HCT116 (cell line): ENCODE measurements at regions not wholly inside any gene's neighbourhood (a gene's known extent, or its start where the extent isn't known, plus 50 kb on each side); places are given as distances from the start of the nearest gene placed in this dataset.

Experiments
- ATAC-seq: fragments of 200-7000 bp; cut with Tn5 transposase; 2 replicates; pipeline ENCODE4 v1.9.1; 2020; ENCODE audit warnings: mild to moderate bottlenecking, moderate library complexity
- BruUV-seq: library from RNA; stranded (reverse); fragments of 400-500 nt; replicated peaks from 2 replicates; lab custom pipeline; 2021; lab: Mats Ljungman, UMichigan
- CTCF ChIA-PET: fragments of 300-600 bp; sonication (Branson Sonifier 250); formaldehyde crosslinking; loops from one replicate; lab custom pipeline; 2021; ENCODE audit warnings: antibody characterized with exemption; lab: Charles Lee
- POLR2A ChIA-PET: fragments of 300-600, 350-600 bp; sonication (Branson Sonifier 250); formaldehyde crosslinking; loops from one replicate; lab custom pipeline; 2021; ENCODE audit warnings: antibody characterized with exemption; lab: Charles Lee
- RAD21 ChIA-PET, 2 experiments: fragments of 300-600 bp; sonication (Branson Sonifier 250); formaldehyde crosslinking; loops; one replicate each; lab custom pipeline; 2023; ENCODE audit warnings: low total read pairs in 2 of 2; ENCODE audit not compliant: uncharacterized antibody in 2 of 2, unreplicated experiment in 2 of 2, low non-redundant PET in 1 of 2; lab: Charles Lee
- DNase-seq: peaks from one replicate; pipeline ENCODE4 v3.0.0-alpha.2; 2010; ENCODE audit warnings: low read depth, low spot score
- H2AFZ ChIP-seq: fragments of 200-600 bp; shearing (Covaris generic), sonication (generic); 2 replicates; pipeline ENCODE4 v1.6.1; 2017; ENCODE audit warnings: low read depth, mixed run types, mixed read lengths, antibody characterized with exemption, low read length; ENCODE audit not compliant: poor library complexity, severe bottlenecking
- H3K27ac ChIP-seq: 2 replicates; pipeline ENCODE4 v1.5.1; 2012; ENCODE audit warnings: low read depth, low read length
- H3K27me3 ChIP-seq: fragments of 200-600 bp; sonication (generic); 2 replicates; pipeline ENCODE4 v1.6.1; 2016; ENCODE audit warnings: mixed run types, low read length, mixed read lengths; ENCODE audit not compliant: insufficient read depth
- H3K36me3 ChIP-seq, 2 experiments: fragments of 200-500 bp in 1 of 2; fragments of 200-600 bp in 1 of 2; sonication (Bioruptor generic) in 1 of 2; sonication (generic) in 1 of 2; 2 replicates each; pipeline versions ENCODE4 v1.5.1 to v1.6.1; 2014 to 2016; ENCODE audit warnings: low read length in 2 of 2, inconsistent platforms in 1 of 2, mixed read lengths in 1 of 2, mixed run types in 1 of 2; ENCODE audit not compliant: insufficient read depth in 2 of 2, control insufficient read depth in 1 of 2
- H3K4me1 ChIP-seq, 2 experiments: fragments of 200-600 bp in 1 of 2; sonication (generic) in 1 of 2; 2 replicates each; pipeline versions ENCODE4 v1.5.1 to v1.6.1; 2012 to 2017; ENCODE audit warnings: low read length in 2 of 2, inconsistent platforms in 1 of 2, mild to moderate bottlenecking in 1 of 2, mixed read lengths in 1 of 2, mixed run types in 1 of 2, moderate library complexity in 1 of 2; ENCODE audit not compliant: insufficient read depth in 2 of 2, control insufficient read depth in 1 of 2
- H3K4me2 ChIP-seq: fragments of 200-600 bp; sonication (generic); 2 replicates; pipeline ENCODE4 v1.6.1; 2017; ENCODE audit warnings: mixed run types, low read length, mixed read lengths
- H3K4me3 ChIP-seq, 2 experiments: fragments of 200-600 bp in 1 of 2; sonication (generic) in 1 of 2; replicated peaks in 1 of 2; 2 replicates each; pipeline ENCODE4 v1.5.1; 2011 to 2016; ENCODE audit warnings: low read length in 2 of 2, control low read depth in 1 of 2, low read depth in 1 of 2, mild to moderate bottlenecking in 1 of 2, mixed read lengths in 1 of 2, mixed run types in 1 of 2
- H3K79me2 ChIP-seq: fragments of 200-600 bp; sonication (generic); 2 replicates; pipeline ENCODE4 v1.6.1; 2017; ENCODE audit warnings: mild to moderate bottlenecking, mixed run types, low read length, moderate library complexity, mixed read lengths; ENCODE audit not compliant: insufficient read depth
- H3K9ac ChIP-seq: fragments of 200-600 bp; sonication (generic); 2 replicates; pipeline ENCODE4 v1.6.1; 2016; ENCODE audit warnings: low read length, mixed read lengths
- H3K9me2 ChIP-seq: fragments of 200-600 bp; sonication (generic), shearing (Covaris generic); 2 replicates; pipeline ENCODE4 v1.6.1; 2017; ENCODE audit warnings: mixed run types, mild to moderate bottlenecking, moderate library complexity; ENCODE audit not compliant: insufficient read depth
- H3K9me3 ChIP-seq, 2 experiments: fragments of 200-500 bp in 1 of 2; fragments of 200-600 bp in 1 of 2; sonication (Bioruptor generic) in 1 of 2; sonication (generic) in 1 of 2; 2 replicates each; pipeline ENCODE4 v1.6.1; 2014 to 2017; ENCODE audit warnings: low read length in 2 of 2, mixed read lengths in 2 of 2, inconsistent platforms in 1 of 2, low read depth in 1 of 2, mild to moderate bottlenecking in 1 of 2, mixed run types in 1 of 2, moderate library complexity in 1 of 2; ENCODE audit not compliant: control insufficient read depth in 1 of 2, insufficient read depth in 1 of 2
- H4K20me1 ChIP-seq: fragments of 200-600 bp; sonication (generic), shearing (Covaris generic); 2 replicates; pipeline ENCODE4 v1.6.1; 2017; ENCODE audit warnings: mixed run types, mild to moderate bottlenecking, moderate library complexity; ENCODE audit not compliant: insufficient read depth
- ATF3 ChIP-seq: IDR thresholded peaks from 2 replicates; pipeline ENCODE4 v1.6.1; 2012
- CBX3 ChIP-seq: IDR thresholded peaks from 2 replicates; pipeline ENCODE4 v1.6.1; 2012; ENCODE audit warnings: low read depth
- CEBPB ChIP-seq: IDR thresholded peaks from 2 replicates; pipeline ENCODE4 v1.6.1; 2012; ENCODE audit warnings: low read depth
- CTCF ChIP-seq, 3 experiments: fragments of 200-600 bp in 1 of 3; sonication (generic) in 1 of 3; IDR thresholded peaks in 2 of 3; conservative IDR thresholded peaks in 1 of 3; 2 replicates each; pipeline ENCODE4 v1.5.1; 2012 to 2017; ENCODE audit warnings: low read depth in 2 of 3, low read length in 2 of 3, antibody characterized with exemption in 1 of 3, borderline replicate concordance in 1 of 3, control low read depth in 1 of 3, mild to moderate bottlenecking in 1 of 3, mixed read lengths in 1 of 3, mixed run types in 1 of 3, moderate library complexity in 1 of 3; ENCODE audit not compliant: insufficient read depth in 1 of 3
- ELF1 ChIP-seq: IDR thresholded peaks from 2 replicates; pipeline ENCODE4 v1.6.1; 2012; ENCODE audit warnings: low read depth, borderline replicate concordance
- EZH2 ChIP-seq: fragments of 200-600 bp; sonication (generic); IDR thresholded peaks from 2 replicates; pipeline ENCODE4 v1.6.1; 2017; ENCODE audit warnings: antibody characterized with exemption, mixed run types
- EZH2phosphoT487 ChIP-seq: fragments of 200-600 bp; IDR thresholded peaks from 2 replicates; pipeline ENCODE4 v1.6.1; 2018; ENCODE audit warnings: antibody characterized with exemption, borderline replicate concordance
- REST ChIP-seq: IDR thresholded peaks from 2 replicates; pipeline ENCODE4 v1.6.1; 2012; ENCODE audit warnings: low read depth
- SIN3A ChIP-seq: IDR thresholded peaks from 2 replicates; pipeline ENCODE4 v1.6.1; 2012; ENCODE audit warnings: low read depth
- YY1 ChIP-seq: IDR thresholded peaks from 2 replicates; pipeline ENCODE4 v1.6.1; 2011; ENCODE audit warnings: low read length, low read depth, moderate library complexity, mild to moderate bottlenecking; ENCODE audit not compliant: insufficient replicate concordance; ENCODE audit errors: extremely low read depth
- ZBTB33 ChIP-seq: IDR thresholded peaks from 2 replicates; pipeline ENCODE4 v1.6.1; 2011; ENCODE audit warnings: mild to moderate bottlenecking, low read length, moderate library complexity; ENCODE audit not compliant: insufficient replicate concordance; ENCODE audit errors: extremely low read depth
- ZNF274 ChIP-seq: fragments of 200-500 bp; sonication (Bioruptor generic); IDR thresholded peaks from 2 replicates; pipeline ENCODE4 v1.6.1; 2014; ENCODE audit warnings: mild to moderate bottlenecking, low read depth, low read length, inconsistent platforms
- intact Hi-C: fragments of 100-400 bp; cut with micrococcal nuclease; formaldehyde crosslinking; loops from 2 replicates; pipeline ENCODE4 v1.10.0; 2022

GRCh38 chr5:101112645-101113044 is 209.6 kb upstream of the ST8SIA4 start:
- Histone ChIP-seq H3K27me3 (no peaks in the 10 kb centered on the region), H3K9me3 (no peaks in the 10 kb centered on the region), H3K9me2 (no peaks in the 10 kb centered on the region), H3K36me3 (no peaks in the 10 kb centered on the region), H3K4me1 (no peaks in the 10 kb centered on the region), H3K9ac (no peak overlapping the region), H3K4me3 (no peak overlapping the region), H4K20me1 (no peaks in the 10 kb centered on the region), H2AFZ (no peak overlapping the region), H3K79me2 (no peaks in the 10 kb centered on the region), H3K4me2 (no peak overlapping the region), H3K27ac (no peak overlapping the region)
- no peak for ATAC-seq
- POLR2A ChIA-PET: no interaction called here
- RAD21 ChIA-PET: no interaction called here
- no TSS peak for BruUV-seq
- CTCF ChIA-PET: no interaction called here
- TF ChIP-seq ELF1 (no peak), CBX3 (no peak), EZH2 (no peak), EZH2phosphoT487 (no peak), SIN3A (no peak), REST (no peak), YY1 (no peak)
- DNase-seq: no peak
- intact Hi-C loops: no loop called here

- Histone ChIP-seq H3K36me3 (no peaks in the 10 kb centered on the region), H3K27ac (no peak overlapping the region), H3K4me2 (no peak overlapping the region), H3K4me3 (no peak overlapping the region), H3K9ac (no peak overlapping the region), H2AFZ (no peak overlapping the region), H3K9me3 (no peaks in the 10 kb centered on the region), H4K20me1 (no peaks in the 10 kb centered on the region), H3K9me2 (no peaks in the 10 kb centered on the region), H3K4me1 (peaks cover 0 to 7% of the 10 kb centered on the region in 2 experiments; a peak in 2 of 4 replicates), H3K27me3 (no peaks in the 10 kb centered on the region), H3K79me2 (no peaks in the 10 kb centered on the region)
- ATAC-seq (no peak), DNase-seq (no peak)
- intact Hi-C loops: no loop called here
- ChIA-PET RAD21 (no interaction called here), CTCF (no interaction called here), POLR2A (no interaction called here)
- no TSS peak for BruUV-seq
- TF ChIP-seq CTCF (IDR thresholded peaks at IDR 0.05 in 2 of 3, conservative IDR thresholded peaks at IDR 0.05 in 1 of 3; ENCODE audit: borderline replicate concordance in 1 of 3, insufficient read depth in 1 of 3, low read depth in 2 of 3, low read length in 2 of 3) (no peak), CBX3 (no peak), ATF3 (no peak), CEBPB (no peak), EZH2 (no peak), ZBTB33 (no peak), ELF1 (no peak), ZNF274 (no peak), EZH2phosphoT487 (no peak), SIN3A (no peak)
Measured at GRCh38 chr5:101103874-101104273, 200.8 kb upstream of the ST8SIA4 start.
